H54 (cell line): ENCODE measurements at regions not wholly inside any gene's neighbourhood (a gene's known extent, or its start where the extent isn't known, plus 50 kb on each side); places are given as distances from the start of the nearest gene placed in this dataset.

Experiments
- DNase-seq: peaks from one replicate; pipeline ENCODE4 v3.0.0; 2011; ENCODE audit warnings: low spot score, mixed read lengths; ENCODE audit not compliant: insufficient read length
- FAIRE-seq: peaks from 3 replicates; lab custom pipeline; 2011; peaks lifted over from hg19 to GRCh38; lab: Jason Lieb, UNC
- POLR2A ChIP-seq: IDR thresholded peaks from 2 replicates; pipeline ENCODE4 v1.6.1; 2011; ENCODE audit warnings: low read depth, mild to moderate bottlenecking, low read length

DNA sequence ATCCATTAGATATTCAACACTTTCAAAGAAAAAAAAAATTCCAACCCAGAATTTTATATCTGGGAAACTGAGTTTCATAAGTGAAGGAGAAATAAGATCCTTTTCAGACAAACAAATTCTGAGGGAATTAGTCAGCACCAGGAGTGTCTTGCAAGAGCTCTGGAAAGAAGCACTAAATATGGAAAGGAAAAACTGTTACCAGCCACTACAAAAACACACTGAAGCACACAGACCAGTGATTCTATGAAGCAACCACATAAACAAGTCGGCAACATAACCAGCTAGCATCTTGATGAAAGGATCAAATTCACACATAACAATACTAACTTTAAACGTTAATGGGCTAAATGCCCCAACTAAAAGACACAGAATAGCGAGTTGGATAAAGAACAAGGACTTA is 368.4 kb upstream of the MIR17HG start:
- DNase-seq (no peak), FAIRE-seq (no peak)
- TF ChIP-seq POLR2A = no peak

- no peak for FAIRE-seq
- DNase-seq = no peak
- no peak for TF ChIP-seq POLR2A
Observed at GRCh38 chr13:90984756-90985155, 362.7 kb upstream of the MIR17HG start.

- FAIRE-seq (no peak), DNase-seq (no peak)
- TF ChIP-seq POLR2A = no peak
Observed at GRCh38 chr13:90995001-90995400, 352.5 kb upstream of the MIR17HG start.

GRCh38 chr13:90995614-90996013 is 351.9 kb upstream of the MIR17HG start:
- no peak for DNase-seq
- TF ChIP-seq POLR2A = no peak
- no peak for FAIRE-seq

DNA sequence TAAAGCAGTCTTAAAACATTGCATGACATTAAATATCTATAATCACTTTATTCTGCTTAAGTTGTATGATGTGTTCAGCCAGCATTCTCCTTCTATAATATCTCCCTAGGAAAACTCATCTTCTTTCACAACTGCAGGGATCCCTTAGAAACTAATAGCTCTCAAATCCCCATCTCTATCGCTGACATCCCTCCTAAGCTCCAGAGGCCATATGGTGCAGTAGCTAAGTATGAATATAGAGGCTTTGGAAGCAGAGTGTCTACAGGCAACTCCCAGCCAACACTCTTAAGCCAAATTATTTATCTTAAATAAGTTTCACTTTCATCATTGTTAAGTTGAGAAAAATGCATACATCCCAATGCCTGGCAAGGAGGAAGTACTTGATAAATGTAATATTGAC is 349.5 kb upstream of the MIR17HG start:
- TF ChIP-seq POLR2A = no peak
- DNase-seq (no peak), FAIRE-seq (no peak)

DNA sequence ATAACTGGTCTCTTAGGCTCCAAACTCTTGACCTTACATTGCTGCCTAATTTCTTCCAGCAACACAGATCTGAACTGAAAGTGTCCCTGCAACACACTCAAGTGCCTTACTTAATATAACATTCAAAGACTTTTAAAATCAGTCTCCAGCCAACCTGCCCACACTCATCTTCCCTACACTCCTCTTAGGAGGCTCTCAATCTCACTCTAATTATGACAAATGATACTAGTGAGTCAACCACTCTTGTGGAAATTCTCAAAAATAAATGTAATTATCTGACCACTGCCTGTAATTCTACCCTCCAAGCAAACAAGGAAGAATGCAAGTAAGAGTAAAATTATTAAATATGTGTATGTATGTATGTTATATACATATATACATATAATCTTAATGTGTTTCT is 348.1 kb upstream of the MIR17HG start:
- no peak for FAIRE-seq
- DNase-seq = no peak
- no peak for TF ChIP-seq POLR2A

- FAIRE-seq = peak; percentile 30
- TF ChIP-seq POLR2A = no peak
Observed at GRCh38 chr13:91001371-91001770, 346.1 kb upstream of the MIR17HG start.

GRCh38 chr13:91014696-91015095 is 332.8 kb upstream of the MIR17HG start:
- no peak for TF ChIP-seq POLR2A
- DNase-seq (no peak), FAIRE-seq (peak; percentile 27)

More at GRCh38 chr13:91001371-91001770, 346.1 kb upstream of the MIR17HG start:
- no peak for DNase-seq

GRCh38 chr13:91017031-91017668 is 330.3 kb upstream of the MIR17HG start:
- TF ChIP-seq POLR2A = no peak
- peak; percentile 95 for FAIRE-seq
- DNase-seq = peak; percentile 30

GRCh38 chr13:91017669-91018053 is 329.8 kb upstream of the MIR17HG start:
- no peak for DNase-seq
- no peak for FAIRE-seq
- TF ChIP-seq POLR2A = no peak

DNA sequence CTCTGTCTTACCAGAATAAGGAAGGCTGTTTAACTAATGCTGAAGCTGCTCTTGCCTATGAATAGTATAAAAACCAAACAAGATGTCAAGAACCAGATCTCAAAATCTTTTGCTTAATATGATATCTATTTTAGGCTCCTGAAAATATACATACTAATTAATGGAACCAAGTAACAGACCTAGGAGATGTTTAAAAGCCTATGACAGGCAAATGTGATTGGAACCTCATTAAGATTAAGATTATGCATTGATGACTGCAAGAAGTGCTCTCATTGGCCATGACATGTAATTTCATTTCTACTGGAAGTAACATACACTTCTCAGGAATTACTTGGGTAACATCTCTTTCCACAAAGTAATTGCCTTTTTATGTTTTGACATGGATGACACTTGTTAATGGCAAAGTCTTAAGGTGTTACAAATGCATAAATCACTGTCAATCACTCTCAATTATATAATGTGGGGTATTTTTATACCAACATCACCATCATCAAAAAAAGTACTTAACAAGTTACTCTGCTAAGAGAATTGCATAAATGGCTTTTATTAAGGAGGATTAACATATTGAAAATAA is 326.9 kb upstream of the MIR17HG start:
- no peak for TF ChIP-seq POLR2A
- no peak for DNase-seq
- peak; percentile 33 for FAIRE-seq

DNA sequence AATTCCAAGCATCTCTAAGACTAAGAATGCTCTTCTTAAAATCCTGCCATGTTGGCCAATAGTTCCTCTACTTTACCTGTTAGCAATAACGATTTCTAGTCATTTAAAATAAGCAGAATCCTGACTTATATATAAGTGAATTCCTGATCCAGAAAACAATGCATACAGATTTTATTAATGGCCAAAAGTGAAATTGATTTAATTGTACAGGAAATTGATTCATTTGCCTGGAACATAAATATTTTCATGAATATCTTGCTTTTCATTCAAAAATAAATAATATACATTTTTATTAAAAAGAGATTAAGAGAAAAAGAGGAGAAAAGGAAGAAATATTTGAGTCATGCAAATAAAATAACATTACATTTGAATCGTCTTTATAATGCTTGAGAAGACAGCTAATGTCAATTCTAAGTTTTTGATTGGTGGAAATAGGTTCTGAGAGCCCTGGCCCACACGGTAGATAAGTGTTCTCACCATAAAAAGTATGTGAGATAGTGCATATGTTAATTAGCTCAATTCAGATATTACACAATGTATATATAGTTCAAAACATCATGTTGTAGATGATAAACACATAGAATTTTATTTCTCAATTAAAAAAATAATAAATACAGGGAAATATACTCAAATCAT is 323.2 kb upstream of the MIR17HG start:
- DNase-seq (no peak), FAIRE-seq (no peak)
- no peak for TF ChIP-seq POLR2A

DNA sequence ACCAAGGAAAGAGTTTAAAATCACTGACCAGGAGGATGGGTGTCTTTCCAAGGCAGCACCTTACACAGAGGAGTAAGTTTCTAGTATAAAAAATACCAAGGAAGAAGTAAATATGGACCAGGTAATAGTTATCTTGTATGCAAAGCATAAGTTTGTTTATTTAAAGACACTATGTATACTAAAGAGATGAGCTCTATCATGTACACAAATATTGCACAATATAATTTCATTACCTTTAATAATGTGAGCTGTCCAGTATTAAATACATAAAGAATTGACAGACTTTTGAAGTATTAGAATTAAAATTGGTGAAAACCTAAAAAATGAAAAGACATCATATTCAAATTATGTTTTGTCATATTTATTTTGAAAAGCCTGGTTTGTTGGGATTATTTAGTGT is 322.0 kb upstream of the MIR17HG start:
- FAIRE-seq = no peak
- DNase-seq = no peak
- TF ChIP-seq POLR2A = no peak

GRCh38 chr13:91031508-91031907 is 316.0 kb upstream of the MIR17HG start:
- FAIRE-seq = no peak
- TF ChIP-seq POLR2A = no peak
- peak; percentile 4 for DNase-seq

GRCh38 chr13:91032104-91032503 is 315.4 kb upstream of the MIR17HG start:
- no peak for DNase-seq
- TF ChIP-seq POLR2A = no peak
- no peak for FAIRE-seq
